Activated naive CD8-positive, alpha-beta T cell treated with anti-CD3 and anti-CD28 coated beads, Interleukin-2, amount 10 ng/mL, durations not matched to agents 7 days and 5 days (primary cell): ENCODE measurements at regions not wholly inside any gene's neighbourhood (a gene's known extent, or its start where the extent isn't known, plus 50 kb on each side); places are given as distances from the start of the nearest gene placed in this dataset.
A peak's percentile ranks its signal among the peaks of the same experiment; 100 is the strongest.

ENCODE experiments used
- ATAC-seq: fragments of 150-1000 bp; cut with Tn5 transposase; one replicate; pipeline ENCODE4 v1.10.0; 2021; ENCODE audit warnings: low read depth, moderate library complexity
- POLR2A ChIA-PET: fragments of 350-600 bp; sonication (Branson Sonifier 250); formaldehyde crosslinking; loops from one replicate; lab custom pipeline; 2021; ENCODE audit warnings: antibody characterized with exemption; lab: Charles Lee
- DNase-seq: peaks from one replicate; pipeline ENCODE4 v3.0.0; 2021
- H3K27ac Mint-ChIP-seq: one replicate; pipeline ENCODE4 v1.8.0; 2022; ENCODE audit warnings: mild to moderate bottlenecking, mixed read lengths
- H3K27me3 Mint-ChIP-seq: one replicate; pipeline ENCODE4 v1.8.0; 2022; ENCODE audit warnings: mild to moderate bottlenecking, moderate library complexity, mixed read lengths
- H3K36me3 Mint-ChIP-seq: one replicate; pipeline ENCODE4 v1.8.0; 2021; ENCODE audit warnings: mild to moderate bottlenecking, mixed read lengths
- H3K4me1 Mint-ChIP-seq: one replicate; pipeline ENCODE4 v1.8.0; 2021; ENCODE audit warnings: mixed read lengths
- H3K4me3 Mint-ChIP-seq: one replicate; pipeline ENCODE4 v1.8.0; 2022; ENCODE audit warnings: mild to moderate bottlenecking, moderate library complexity, mixed read lengths
- H3K9me3 Mint-ChIP-seq: one replicate; pipeline ENCODE4 v1.8.0; 2021; ENCODE audit warnings: mixed read lengths

GRCh38 chr21:43298546-43299440 lies 128.1 kb downstream of the SIK1 start:
- Mint-ChIP-seq H3K27me3 (peaks cover 22% of the 10 kb centered on the region), H3K36me3 (no peaks in the 10 kb centered on the region), H3K4me1 (peaks cover 2% of the 10 kb centered on the region), H3K4me3 (no peak overlapping the region), H3K9me3 (peaks cover 2% of the 10 kb centered on the region), H3K27ac (peak overlapping the region; percentile 25)
- POLR2A ChIA-PET: no interaction called here
- DNase-seq (no peak), ATAC-seq (no peak)

GRCh38 chr21:43297989-43298388 lies 128.9 kb downstream of the SIK1 start:
- no peak overlapping the region for H3K27ac Mint-ChIP-seq
- no peak for ATAC-seq
- peaks cover 23% of the 10 kb centered on the region for H3K27me3 Mint-ChIP-seq
- peaks cover 2% of the 10 kb centered on the region for H3K9me3 Mint-ChIP-seq
- H3K36me3 Mint-ChIP-seq: no peaks in the 10 kb centered on the region
- POLR2A ChIA-PET: no interaction called here
- peaks cover 2% of the 10 kb centered on the region for H3K4me1 Mint-ChIP-seq
- DNase-seq: no peak
- H3K4me3 Mint-ChIP-seq: no peak overlapping the region

- DNase-seq (no peak), ATAC-seq (no peak)
- peaks cover 2% of the 10 kb centered on the region for H3K9me3 Mint-ChIP-seq
- POLR2A ChIA-PET: no interaction called here
- peaks cover 23% of the 10 kb centered on the region for H3K27me3 Mint-ChIP-seq
- H3K4me3 Mint-ChIP-seq: no peak overlapping the region
- peaks cover 7% of the 10 kb centered on the region for H3K4me1 Mint-ChIP-seq
- H3K27ac Mint-ChIP-seq: no peak overlapping the region
- H3K36me3 Mint-ChIP-seq: no peaks in the 10 kb centered on the region
These were observed 128.7 kb downstream of the CRYAA start for GRCh38 chr21:43297391-43297981.

GRCh38 chr21:43295066-43295958 lies 126.5 kb downstream of the CRYAA start:
- Mint-ChIP-seq H3K4me3 (no peak overlapping the region), H3K27ac (no peak overlapping the region), H3K27me3 (peaks cover 23% of the 10 kb centered on the region), H3K36me3 (no peaks in the 10 kb centered on the region), H3K4me1 (peaks cover 7% of the 10 kb centered on the region), H3K9me3 (peaks cover 2% of the 10 kb centered on the region)
- DNase-seq (no peak), ATAC-seq (no peak)
- POLR2A ChIA-PET: interaction anchor here (0.8 kb wide), 1 partner anchor 15 kb away, joined by 3 read pairs; no protein-coding TSS in a partner anchor

GRCh38 chr21:43294194-43294902 lies 125.5 kb downstream of the CRYAA start:
- no peak overlapping the region for H3K27ac Mint-ChIP-seq
- no peak overlapping the region for H3K4me3 Mint-ChIP-seq
- DNase-seq (no peak), ATAC-seq (no peak)
- no peaks in the 10 kb centered on the region for H3K36me3 Mint-ChIP-seq
- peaks cover 7% of the 10 kb centered on the region for H3K4me1 Mint-ChIP-seq
- H3K9me3 Mint-ChIP-seq: peaks cover 2% of the 10 kb centered on the region
- POLR2A ChIA-PET: interaction anchor here (1.2 kb wide), 1 partner anchor 17 kb away, joined by 3 read pairs; no protein-coding TSS in a partner anchor
- H3K27me3 Mint-ChIP-seq: peaks cover 23% of the 10 kb centered on the region

- peak overlapping the region; percentile 48 for H3K27ac Mint-ChIP-seq
- peaks cover 20% of the 10 kb centered on the region for H3K27me3 Mint-ChIP-seq
- ATAC-seq: peak; percentile 63
- no peaks in the 10 kb centered on the region for H3K36me3 Mint-ChIP-seq
- POLR2A ChIA-PET: interaction anchor here (1.0 kb wide), 1 partner anchor 17 kb away, joined by 3 read pairs; no protein-coding TSS in a partner anchor
- DNase-seq: no peak
- peaks cover 4% of the 10 kb centered on the region for H3K9me3 Mint-ChIP-seq
- no peak overlapping the region for H3K4me3 Mint-ChIP-seq
- peaks cover 7% of the 10 kb centered on the region for H3K4me1 Mint-ChIP-seq
These were observed 124.0 kb downstream of the CRYAA start for GRCh38 chr21:43292866-43293142.

DNA sequence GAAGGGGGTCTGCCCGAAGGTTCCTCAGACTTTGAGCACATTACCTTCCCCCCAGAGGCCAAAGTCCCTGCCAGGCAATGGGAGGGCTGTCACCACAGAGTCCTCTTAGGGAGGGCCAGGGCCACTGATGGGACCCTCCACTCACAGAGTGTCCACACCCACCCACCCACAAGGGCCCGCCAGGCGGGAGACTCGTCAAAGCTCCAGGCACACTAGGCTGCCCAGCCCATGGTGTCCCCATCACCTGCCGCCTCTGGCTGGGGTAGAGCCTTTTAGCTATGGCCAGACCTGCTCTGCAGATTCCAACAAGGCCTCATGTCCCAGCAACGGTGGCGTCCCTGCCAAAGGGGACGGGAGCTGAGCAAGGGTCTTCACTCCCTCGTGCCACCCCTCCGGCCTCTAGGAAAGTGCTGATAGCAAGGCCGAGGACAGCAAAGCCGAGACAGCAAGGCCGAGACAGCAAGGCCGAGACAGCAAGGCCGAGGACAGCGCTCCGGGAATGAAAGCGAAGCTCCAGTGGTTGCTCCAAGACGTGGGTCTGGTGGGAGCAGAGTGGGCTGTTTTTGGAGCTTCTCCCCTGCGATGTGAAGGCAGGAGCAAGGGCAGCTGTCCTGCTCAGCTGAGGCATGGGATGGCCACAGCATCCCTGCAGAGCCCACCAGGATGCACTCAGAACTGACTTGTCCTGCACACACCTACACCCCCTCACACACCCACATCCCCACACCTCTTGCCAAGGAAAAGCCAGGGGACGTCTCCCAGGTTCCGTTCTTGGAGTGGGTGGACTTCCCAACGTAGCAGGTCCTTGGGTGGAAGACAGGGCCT lies 123.4 kb downstream of the CRYAA start:
- H3K36me3 Mint-ChIP-seq: no peaks in the 10 kb centered on the region
- ATAC-seq (no peak), DNase-seq (no peak)
- H3K4me1 Mint-ChIP-seq: peaks cover 10% of the 10 kb centered on the region
- H3K27me3 Mint-ChIP-seq: peaks cover 20% of the 10 kb centered on the region
- H3K9me3 Mint-ChIP-seq: peaks cover 4% of the 10 kb centered on the region
- H3K27ac Mint-ChIP-seq: no peak overlapping the region
- no peak overlapping the region for H3K4me3 Mint-ChIP-seq
- POLR2A ChIA-PET: interaction anchor here (1.0 kb wide), 1 partner anchor 17 kb away, joined by 3 read pairs; no protein-coding TSS in a partner anchor

DNA sequence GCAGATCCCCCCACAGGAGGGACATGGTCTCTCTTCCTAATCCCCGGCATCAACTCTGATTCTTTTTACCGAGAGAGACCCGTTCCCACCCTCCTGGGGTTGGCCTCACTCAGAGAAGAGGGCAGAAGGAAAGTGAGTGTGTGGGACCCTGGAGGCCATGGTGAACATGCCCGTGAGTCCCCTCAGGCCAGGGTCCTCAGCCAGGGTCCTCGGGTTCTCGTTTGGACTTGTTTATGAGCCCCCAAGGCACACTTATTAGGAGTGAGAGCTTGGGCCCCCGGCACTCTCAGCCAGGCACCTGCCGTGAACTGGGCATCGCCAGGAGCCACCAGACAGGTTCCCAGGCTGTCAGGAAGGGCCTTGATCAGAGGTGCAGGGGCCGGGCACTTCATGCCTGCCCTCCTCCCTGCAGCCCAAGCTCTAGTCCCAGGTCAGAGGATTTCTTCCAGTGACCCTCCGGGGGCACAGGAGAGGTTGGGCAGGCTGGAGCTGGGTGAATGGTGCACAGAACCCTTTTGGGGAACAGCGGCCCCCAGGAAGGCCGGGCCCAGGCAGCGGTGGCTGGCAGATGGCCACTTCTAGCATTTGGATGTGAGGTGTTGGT lies 122.6 kb downstream of the CRYAA start:
- Mint-ChIP-seq H3K4me1 (peaks cover 16% of the 10 kb centered on the region), H3K36me3 (no peaks in the 10 kb centered on the region), H3K9me3 (peaks cover 4% of the 10 kb centered on the region), H3K27me3 (peaks cover 18% of the 10 kb centered on the region), H3K4me3 (no peak overlapping the region), H3K27ac (peak overlapping the region; percentile 45)
- ATAC-seq (no peak), DNase-seq (no peak)
- POLR2A ChIA-PET: no interaction called here

DNA sequence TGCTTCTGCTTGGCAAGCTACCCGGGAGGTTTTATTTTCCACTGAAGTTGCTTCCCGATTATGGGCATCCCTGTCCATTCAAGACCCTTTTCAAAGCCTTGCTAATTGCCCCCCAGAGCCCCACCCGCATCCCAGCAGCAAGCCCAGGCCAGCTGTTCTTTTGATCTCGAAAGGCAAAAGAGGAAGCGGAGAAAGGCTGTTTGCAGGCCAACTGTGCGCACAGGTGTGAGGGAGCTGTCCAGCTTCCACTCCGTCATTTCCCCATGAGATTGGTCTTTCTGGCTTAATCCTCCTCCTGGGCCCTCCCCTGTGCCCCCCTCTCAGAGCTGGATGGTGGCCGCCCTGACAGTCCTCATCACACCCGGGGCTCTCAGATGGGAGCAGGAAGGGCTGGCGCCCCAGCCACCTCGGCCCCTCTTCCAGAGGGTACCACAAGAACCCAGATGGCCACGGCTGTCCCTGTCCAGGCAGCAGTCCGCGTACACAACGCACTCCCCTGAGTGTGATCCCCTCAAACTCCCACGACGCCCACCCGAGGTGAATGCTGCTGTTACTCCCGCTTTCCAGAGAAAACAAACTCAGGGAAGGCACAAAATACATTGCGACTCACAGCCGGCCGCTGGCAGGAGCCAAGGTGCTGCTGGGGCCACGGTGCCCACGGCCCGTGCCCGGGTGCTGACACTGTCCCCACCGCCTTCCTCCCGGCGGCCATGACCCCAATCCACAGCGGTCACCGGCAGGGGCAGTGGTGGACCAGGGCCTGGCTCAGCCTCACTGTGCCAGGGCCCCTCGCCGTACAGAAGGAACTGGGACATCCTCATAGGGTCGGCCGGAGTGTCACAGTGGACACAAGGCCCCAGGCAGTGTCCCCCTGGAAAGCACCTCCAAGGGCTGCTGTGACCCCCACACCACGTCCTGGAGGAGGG lies 121.9 kb downstream of the CRYAA start:
- Mint-ChIP-seq H3K27ac (no peak overlapping the region), H3K27me3 (peaks cover 14% of the 10 kb centered on the region), H3K4me1 (peaks cover 18% of the 10 kb centered on the region), H3K4me3 (no peak overlapping the region), H3K36me3 (no peaks in the 10 kb centered on the region), H3K9me3 (peaks cover 4% of the 10 kb centered on the region)
- no peak for DNase-seq
- POLR2A ChIA-PET: no interaction called here
- no peak for ATAC-seq

GRCh38 chr21:43289966-43290365 lies 121.2 kb downstream of the CRYAA start:
- POLR2A ChIA-PET: no interaction called here
- H3K4me1 Mint-ChIP-seq: peaks cover 18% of the 10 kb centered on the region
- no peak overlapping the region for H3K4me3 Mint-ChIP-seq
- no peak overlapping the region for H3K27ac Mint-ChIP-seq
- no peak for ATAC-seq
- H3K36me3 Mint-ChIP-seq: no peaks in the 10 kb centered on the region
- no peak for DNase-seq
- H3K27me3 Mint-ChIP-seq: peaks cover 8% of the 10 kb centered on the region
- H3K9me3 Mint-ChIP-seq: peaks cover 2% of the 10 kb centered on the region

DNA sequence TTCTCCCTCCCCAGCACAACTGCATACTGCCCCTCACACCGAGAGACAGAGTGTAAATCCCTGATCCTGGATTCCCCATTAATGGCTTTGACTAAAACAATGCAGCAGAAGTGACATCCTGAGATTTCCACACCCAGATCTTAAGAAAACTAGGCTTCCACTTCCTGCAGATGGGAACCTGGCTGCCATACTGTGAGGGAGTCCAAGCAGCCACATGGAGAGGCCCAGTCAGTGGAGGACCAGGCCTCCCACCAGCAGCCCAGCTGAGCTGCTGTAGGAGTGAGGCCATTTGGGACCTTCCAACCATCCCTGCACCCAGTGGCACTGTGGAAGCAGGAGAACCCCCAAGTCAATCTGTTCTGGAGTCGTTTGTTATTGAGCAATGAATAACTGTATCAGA lies 120.6 kb downstream of the CRYAA start:
- POLR2A ChIA-PET: no interaction called here
- Mint-ChIP-seq H3K36me3 (no peaks in the 10 kb centered on the region), H3K27me3 (peaks cover 4% of the 10 kb centered on the region), H3K4me3 (no peak overlapping the region), H3K9me3 (peaks cover 2% of the 10 kb centered on the region), H3K27ac (no peak overlapping the region), H3K4me1 (peaks cover 18% of the 10 kb centered on the region)
- no peak for ATAC-seq
- DNase-seq: no peak
